ENCODE measurements at regions not wholly inside any gene's neighbourhood (a gene's known extent, or its start where the extent isn't known, plus 50 kb on each side); places are given as distances from the start of the nearest gene placed in this dataset.

DNA sequence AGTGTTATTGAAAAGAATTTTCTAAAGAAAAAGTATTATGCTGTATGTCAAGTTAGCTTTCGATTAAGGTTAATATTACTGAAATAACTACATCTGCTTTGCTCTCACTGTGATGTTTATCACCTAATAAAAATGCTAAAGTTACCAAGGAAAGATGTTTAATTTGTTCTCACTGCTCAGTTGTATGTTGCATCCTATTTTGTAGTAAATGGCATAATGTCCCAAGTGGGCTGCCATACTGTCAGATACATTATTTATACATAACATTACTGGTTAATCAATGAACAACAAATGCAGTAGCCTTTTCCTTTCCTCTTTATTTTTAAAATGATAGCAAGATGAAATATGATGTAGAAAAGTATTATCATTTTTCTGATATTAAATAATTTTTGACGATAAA, 226.3 kb upstream of the DACH1 start:
- no peak for DNase-seq

DNA sequence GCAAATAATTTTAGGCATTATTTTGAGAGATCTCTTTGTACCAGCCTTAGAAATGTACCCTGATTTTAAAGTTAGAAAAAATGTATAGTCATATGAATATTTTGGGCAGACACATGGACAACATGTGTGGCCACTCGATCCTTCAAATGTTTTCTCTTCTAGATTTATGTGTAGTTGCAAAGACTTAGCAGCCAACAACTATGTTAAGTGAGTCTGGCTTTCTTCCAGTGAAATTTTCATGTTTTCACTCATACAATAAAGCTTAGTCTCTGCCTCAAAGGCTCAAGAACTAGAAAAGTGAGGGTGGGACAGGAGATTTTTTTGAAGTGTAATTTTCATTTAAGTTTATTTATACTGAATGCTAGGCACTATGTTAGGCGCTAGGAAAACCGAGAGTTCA, 207.7 kb upstream of the DACH1 start:
- no peak for DNase-seq

DNA sequence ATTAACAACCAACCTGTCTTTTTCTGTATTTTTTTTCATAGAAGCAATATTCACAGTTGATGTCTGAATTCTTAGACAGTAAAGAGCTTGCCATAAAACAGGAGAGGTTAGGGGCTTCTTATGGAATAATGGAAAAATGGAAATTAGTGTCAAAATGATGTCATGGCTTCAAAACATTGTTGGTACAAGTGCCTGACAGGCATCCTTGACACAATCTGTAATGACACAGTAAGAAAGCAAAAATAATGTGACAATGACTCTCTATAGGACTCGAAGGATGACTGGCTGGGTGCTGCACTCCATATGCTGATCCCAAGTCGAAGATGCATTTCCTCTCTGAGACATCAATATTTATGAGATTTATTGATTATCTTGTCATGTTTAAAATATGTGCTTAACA, 205.3 kb upstream of the DACH1 start:
- no peak for DNase-seq

DNA sequence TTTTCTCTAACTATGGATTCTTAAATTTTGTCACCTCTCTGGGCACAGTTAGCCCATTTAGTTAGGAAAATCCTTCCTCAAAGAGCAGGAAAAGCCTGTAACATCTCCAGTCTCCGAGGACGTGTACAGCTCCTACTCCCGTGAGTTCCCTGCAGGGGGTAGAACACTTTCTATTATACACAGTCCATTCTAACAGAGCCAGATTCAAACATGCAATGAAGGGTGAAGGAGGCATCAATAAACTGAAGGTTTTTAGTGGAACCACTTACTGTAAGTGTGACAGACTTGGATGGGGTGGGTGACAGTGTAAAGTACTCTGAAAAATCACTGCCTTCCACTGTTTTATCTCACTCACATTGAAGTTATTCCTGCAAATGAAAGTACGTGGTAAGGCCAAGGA, 204.7 kb upstream of the DACH1 start:
- no peak for DNase-seq

DNA sequence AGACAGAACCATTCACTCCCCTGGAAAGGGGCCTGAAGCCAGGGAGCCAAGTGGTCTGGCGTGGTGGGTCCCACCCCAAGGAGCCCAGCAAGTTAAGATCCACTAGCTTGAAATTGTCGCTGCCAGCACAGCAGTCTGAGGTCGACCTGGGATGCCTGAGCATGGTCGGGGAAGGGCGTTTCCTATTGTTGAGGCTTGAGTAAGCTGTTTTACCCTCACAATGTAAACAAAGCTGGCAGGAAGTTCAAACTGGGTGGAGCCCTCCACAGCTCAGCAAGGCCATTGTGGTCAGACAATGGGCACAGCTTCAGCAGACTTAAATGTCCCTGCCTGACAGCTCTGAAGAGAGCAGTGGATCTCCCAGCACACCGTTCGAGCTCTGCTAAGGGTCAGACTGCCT, 195.6 kb upstream of the DACH1 start:
- DNase-seq: no peak

DNA sequence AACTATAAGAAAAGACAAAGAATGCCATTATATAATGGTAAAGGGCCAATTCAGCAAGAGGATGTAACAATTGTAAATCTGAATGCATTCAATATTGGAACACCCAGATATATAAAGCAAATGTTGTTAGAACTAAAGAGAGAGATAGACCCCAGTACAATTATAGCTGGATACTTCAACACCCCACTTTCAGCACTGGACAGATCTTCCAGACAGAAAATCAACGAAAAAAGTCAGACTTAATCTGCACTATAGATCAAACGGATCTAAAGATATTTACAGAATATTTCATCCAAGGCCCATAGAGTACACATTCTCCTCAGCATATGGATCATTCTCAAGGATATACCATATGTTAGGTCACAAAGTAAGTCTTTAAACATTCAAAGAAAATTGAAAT, 194.6 kb upstream of the DACH1 start:
- no peak for DNase-seq

DNA sequence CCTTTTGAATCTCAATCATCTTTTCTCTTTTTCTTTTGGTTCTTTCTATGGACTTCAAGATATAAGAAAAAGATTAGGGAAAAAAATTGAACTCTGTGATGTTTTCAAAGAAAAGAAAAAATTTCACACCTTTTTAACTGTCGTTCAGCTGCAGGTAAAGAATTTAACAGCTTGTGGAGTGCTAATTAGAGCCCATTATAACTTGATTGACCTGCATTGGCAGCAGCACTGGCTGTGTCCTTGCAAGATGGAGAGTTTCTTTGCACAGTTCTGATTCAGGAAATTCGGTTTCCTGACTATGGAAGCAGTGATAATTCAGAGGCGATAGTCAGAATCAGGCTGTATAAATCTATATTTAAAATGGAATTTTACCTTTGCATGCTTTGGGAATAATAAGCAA, 183.2 kb upstream of the DACH1 start:
- DNase-seq: no peak

DNA sequence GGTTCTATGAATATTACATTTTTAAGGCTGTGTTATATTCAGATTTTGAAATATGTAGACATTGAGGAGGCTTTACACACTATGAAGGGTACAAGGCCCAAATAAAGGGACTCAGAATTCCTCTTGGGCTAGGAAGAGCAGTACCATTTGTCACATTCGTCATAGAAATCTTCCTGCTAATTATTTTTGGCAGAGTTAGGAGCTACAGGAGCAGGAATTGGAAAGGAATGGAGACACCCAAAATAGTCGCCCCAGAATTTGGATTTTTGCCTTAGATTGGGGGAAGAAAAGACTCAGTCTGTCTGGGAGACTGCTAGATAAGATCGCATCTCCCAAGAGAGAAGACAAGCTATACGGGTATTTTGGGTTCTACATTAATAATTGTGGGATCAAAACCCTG, 176.4 kb upstream of the DACH1 start:
- no peak for DNase-seq

DNA sequence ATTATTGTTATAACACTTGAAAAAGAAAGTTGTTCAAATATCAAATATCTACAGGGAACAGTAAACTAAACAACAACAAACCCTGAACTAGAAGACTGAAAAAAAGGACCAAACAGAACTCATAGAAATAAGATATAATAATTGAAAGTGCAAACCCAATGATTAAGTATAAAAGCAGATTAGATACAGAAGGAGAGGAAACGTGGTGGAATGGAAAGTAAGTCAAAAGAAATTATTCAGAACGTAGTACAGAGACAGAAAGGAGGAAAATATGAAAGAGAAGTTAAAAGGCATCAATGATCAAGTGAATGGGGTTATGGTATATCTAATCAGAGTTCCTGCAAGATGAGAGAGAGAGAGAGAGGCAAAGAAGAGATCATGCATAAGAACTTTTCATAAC, 174.2 kb upstream of the DACH1 start:
- DNase-seq: no peak

DNA sequence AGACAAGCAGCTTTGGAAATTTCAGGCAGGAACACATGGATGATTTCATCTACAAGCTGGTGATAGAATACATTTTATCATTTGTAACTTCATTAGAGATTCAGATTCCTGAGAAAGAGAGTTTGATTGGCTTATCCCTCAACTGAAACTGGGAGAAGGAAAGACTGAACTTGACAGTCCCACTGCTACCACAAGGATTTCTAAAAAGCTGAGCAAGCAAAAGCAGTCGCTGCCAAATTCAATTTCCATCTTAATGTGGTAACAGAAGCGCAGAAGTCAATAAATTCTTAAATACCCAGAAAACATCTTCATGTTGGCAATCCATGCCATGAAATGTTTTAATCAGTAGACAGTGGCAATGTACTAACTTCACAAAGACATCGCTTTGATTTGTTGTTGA, 172.1 kb upstream of the DACH1 start:
- DNase-seq: no peak

DNA sequence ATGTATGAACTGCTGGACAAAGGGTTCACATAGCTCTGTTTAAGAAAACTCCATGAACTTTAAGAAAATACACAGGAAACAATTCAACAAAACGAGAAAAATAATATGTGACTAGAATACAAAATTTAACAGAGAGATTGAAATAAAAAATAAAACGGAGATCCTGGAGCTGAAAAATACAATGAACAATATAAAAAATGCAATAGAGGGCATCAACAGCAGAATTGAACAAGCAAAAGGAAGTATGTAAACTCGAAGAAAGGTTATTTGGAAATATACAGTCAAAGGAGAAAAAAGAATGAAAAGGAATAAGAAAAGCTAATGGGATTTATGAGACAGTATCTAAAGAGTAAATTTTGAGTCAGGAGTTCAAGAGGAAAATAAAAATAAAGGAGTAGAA, 163.0 kb upstream of the DACH1 start:
- DNase-seq: no peak

DNA sequence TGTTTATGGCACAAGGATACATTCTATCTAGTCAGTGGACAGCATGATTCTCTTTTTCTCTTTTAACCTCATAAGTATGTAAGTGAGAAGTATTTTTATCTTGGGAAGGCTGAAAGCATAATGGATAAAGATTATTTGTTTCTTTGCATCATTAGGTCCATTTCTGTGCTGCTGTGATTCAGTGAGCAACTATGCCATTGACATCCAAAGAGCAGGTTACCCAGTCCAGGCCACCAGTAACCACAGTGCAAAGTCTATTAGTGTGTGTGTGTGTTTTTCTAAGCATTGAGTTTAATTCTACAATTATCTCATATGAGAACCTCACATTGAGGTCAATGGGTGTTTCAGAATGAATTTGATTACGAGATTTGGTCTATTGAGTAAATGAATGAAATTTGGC, 158.8 kb upstream of the DACH1 start:
- no peak for DNase-seq

DNA sequence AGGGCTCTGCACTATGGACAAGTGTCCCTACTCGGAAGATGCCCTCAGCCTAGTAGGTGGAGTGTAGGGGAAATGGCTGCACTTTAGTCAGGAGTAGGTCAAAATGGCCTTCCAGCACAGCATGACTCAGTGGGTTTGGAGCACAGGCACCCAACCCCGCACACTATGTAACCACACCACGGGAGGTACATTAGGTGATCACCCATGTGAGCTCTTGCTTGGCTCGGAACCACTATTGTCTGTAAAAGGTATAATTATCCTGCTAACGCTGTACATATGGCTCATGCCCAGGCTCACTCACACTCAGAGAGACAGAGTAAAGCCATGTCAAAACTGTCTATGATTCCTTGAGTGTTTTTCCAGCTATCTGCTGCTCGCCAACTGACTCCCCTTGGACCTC, 156.9 kb upstream of the DACH1 start:
- DNase-seq: no peak

DNA sequence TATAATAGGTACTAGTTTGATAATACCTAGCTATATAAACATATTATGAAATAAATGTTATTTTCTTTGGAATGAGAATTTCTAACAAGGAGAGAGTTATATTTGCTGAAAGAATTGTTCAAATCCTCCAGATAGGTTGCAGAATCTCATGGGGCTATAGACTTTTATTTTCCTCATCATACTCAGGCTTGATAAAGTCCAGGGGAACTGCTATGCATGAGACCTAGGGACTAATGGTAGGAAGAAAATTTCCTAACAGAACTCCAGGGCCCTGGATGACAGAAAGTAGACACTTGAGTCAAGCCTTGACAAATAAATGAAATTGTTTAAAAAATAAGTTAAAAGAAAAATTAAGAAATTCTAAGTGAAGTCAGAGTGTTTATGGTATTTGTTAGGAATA, 138.5 kb upstream of the DACH1 start:
- no peak for DNase-seq

DNA sequence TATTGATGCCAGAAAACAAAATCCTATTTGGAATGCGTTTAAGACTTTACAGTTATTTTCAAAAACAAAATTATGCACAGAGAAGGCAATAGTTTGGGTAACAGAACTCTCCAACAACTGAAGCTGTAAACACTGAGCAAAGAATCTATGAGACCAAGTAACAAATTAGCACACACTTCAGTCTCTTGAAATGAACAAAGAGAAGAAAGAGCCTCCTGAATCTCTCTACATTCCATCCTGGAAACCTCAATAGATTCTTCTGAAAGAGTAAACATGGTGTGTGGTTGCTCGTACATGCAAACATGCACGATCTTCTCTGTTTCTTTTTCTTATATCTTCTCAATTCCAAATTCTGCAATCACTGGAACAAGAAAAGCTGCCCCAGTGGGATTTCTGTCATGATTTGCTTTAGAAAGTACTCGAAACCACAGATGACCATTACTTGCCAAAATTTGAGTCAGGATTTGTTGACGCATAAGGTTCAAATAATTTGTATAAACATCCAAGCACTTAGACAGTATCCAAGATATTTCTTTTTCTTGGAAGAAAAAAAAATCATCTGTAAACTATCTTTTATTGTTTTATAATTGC, 137.9 kb upstream of the DACH1 start:
- DNase-seq: no peak

DNA sequence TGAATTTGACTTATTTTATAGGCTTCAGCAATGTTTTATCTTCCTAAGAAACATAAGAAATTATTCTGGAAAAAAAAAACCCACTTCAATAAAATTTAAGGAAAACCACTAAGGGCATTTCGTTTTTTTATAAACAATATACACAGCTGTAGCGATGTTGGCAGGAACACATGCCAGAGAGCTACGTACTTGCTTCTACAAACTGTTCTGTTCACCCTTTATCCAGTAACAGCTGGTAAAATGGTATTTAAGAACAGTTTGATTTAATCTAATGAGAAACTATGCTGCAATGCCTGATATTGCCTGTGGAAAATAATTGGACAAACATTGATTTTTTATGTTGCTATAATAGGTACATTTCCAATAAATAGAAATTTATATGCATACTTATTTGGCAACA, 137.2 kb upstream of the DACH1 start:
- DNase-seq: no peak

DNA sequence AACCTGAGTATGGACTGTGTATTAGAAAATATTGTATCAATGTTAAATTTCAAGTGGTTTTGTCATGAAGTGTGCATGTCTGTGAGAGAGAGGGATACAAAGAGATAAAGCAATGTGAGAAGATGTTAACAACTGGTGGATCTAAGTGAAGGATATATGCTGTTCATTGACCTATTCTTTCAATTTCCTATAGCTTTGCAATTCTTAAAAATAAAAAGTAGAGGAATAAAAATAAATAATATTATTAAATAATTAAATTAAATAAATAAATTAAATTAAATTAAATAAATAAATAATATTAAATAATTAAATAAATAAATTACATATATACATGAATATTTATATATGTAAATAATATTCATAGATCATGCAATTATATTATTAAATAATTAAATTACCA, 131.2 kb upstream of the DACH1 start:
- no peak for DNase-seq

DNA sequence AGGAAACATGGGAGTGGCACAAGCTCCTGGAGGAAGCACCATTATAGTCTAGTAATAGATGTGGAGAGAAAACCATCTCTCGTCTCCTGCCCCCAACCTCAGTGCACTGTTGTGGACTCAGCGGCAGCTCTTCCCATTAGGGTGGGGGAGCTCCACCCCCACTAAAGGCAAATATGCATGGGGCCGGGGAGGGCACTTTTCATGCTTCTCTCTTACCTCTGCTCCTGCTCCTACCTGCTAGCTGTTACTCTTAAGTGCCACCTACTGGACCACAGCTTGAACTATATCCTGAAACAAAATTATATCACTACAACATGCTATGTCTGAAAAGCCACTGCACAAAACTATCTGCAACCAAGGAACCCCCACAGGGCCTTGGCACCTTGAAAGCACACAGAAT, 112.6 kb upstream of the DACH1 start:
- DNase-seq: no peak

DNA sequence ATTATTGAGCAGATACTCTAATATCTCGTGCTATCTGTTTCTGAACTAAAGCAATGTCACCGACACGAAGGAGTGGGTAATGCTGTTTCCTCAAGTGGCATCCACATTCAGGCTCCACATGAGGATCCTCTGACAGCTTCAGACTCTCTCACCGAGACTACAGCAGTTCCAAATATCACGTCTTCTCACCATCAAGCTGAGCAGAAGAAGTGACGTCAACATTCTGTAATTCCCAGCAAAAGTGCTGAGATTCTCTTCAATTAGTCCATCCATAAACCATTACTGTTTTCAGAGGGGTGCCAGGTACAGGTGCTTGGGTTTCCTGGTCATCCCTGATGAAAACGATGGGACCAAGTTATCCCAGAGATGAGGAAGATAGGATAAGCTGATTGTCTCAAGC, 110.0 kb upstream of the DACH1 start:
- no peak for DNase-seq

DNA sequence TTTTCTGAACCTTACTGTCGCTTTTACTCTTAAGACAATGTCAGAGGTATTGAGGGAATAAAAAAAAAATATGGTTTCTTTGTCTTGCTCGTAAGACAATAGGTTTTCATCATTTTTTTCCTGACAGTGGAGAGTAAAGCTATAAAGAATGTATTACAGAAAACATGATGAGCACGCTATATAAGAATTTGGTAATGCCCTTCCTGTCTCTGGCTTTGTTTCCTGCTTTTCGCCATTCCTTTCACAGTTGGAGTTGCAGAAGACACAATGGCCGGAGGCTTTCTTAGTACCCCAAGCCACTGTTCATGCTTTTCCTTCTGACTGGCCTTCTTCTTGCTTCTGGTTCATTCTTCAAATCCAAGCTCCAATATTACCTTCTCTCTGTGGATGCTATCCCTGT, 101.0 kb upstream of the DACH1 start:
- DNase-seq: no peak

DNA sequence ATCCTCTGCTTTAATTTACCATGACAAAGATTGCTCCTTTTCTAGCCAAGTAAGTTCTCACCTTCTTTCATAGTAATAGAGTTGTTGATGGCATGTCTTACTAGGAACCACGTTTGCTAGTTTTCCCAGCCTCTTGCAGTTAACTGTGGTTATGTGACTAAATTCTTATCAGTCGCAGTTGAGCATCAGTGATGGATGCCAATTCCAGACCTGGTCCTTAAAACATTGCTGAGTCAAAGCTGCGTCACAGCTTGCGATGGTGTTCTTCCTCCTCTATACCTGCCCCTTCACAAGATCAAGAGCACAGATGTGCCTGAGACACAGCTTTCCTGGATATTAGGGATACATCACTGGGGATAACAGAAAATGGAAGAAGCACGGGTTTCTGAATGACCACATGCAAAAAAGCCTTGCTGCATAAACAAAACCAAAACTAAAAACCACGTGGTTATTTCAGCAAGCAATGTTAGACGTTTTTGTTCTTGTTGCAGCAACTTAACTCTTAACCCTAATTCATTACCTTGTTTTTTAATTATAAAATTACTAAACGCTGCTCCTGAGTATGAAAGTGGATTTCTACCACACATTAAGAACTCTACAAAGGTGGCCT, 97.6 kb upstream of the DACH1 start:
- DNase-seq: no peak

DNA sequence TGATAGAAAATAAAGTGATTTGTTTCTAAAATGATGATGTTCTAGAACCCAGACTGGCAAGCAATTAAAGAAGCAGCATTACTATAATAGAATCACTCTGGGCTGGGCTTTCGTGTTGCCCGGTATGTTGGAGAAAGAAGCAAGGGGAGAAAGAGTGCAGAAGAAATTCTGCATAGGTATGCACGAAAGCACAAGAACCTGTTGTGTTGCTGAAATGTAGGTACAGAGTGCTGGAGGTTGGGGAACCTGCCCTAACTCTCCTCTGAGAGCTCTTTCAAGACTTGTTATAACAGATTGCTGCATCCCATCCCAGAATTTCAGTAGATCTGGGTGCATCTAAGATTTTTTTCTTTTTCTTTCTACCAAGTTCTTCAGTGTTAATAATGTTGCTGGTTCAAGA, 95.7 kb upstream of the DACH1 start:
- no peak for DNase-seq

DNA sequence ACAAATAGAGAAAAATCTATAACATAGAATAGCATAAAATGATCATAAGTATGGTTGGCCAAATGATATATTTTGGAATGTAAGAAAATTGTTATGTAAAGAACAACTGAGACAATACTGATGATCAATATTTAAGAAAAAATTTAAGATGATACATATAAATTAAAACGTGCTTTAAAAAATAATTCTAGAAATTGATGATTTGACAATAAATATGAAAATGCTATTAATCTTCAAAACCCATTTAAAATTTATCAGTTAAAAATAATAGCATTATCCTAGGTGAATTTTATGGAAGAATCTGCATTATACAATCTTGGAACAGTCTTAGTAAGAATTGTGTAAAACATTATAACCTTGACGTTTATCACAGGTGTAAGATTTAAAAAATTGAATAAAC, 95.1 kb upstream of the DACH1 start:
- DNase-seq: no peak

DNA sequence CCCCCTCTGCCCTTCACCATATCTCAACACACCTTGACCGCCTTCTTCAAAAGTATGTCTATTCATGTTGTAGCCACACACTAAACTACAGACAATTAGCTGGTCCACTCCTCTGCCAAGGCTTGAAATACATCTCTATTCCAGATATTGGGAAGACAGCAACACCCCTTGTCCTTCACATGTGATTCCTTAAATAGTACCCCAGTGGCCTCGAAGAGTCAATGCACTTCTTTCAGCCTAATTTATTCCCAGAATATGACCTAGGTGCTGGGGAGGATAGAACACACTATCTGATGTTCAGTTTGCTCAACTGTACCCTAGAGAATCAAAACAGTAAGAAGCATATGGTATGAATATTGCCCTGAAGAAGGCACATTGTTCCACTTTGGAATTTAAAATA, 82.4 kb upstream of the DACH1 start:
- DNase-seq: no peak

DNA sequence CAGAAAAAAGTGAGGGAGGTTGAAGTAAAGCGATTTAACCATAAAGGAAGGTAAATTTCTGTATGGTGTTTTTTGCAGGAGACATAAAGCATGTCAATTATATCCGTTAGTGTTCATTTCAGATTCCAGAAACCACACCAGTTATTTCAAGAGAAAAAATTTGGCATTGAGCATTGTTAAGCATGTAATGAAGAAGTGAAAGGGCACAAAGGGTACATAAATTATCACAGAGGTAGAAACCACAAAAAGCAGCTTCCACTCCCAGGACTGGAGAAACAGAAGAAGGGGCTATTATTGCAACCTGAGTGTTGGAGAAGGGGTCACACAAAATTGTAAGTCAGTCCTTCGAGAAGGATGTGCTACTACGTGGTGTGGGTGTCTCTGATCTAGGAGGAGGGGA, 72.2 kb upstream of the DACH1 start:
- no peak for DNase-seq
